G401.6 (cell line): ENCODE measurements at regions not wholly inside any gene's neighbourhood (a gene's known extent, or its start where the extent isn't known, plus 50 kb on each side); places are given as distances from the start of the nearest gene placed in this dataset.
"Not testable (repeated sequence)": the region's sequence is repeated elsewhere in the genome, so short reads cannot be mapped to it uniquely, and the experiment has no call there.

Experiments
- FAIRE-seq: peaks from 2 replicates; lab custom pipeline; 2012; peaks lifted over from hg19 to GRCh38; lab: Jason Lieb, UNC

DNA sequence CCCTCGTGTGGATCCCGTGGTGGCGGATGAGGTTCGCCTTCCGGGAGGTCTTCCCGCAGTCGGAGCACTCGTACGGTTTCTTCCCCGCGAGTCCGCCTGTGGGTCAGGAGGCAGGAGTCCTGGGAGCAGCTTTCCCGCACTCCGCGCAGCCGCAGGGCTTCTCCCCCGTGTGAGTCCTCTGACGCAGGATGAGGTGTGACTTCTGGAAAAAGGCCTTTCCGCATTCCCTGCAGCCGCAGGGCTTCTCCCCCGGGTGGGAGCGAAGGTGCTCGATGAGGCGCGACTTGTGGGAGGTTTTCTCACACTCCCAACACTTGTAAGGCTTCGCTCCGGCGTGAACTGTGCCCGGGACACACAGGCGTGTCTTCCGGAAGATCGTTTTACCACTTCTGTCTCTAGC, 68.8 kb upstream of the WIPI2 start:
- FAIRE-seq = not testable (repeated sequence)

GRCh38 chr7:5131238-5131637, 58.8 kb upstream of the WIPI2 start:
- FAIRE-seq = not testable (repeated sequence)

GRCh38 chr7:5132539-5132938, 57.5 kb upstream of the WIPI2 start:
- no peak for FAIRE-seq

DNA sequence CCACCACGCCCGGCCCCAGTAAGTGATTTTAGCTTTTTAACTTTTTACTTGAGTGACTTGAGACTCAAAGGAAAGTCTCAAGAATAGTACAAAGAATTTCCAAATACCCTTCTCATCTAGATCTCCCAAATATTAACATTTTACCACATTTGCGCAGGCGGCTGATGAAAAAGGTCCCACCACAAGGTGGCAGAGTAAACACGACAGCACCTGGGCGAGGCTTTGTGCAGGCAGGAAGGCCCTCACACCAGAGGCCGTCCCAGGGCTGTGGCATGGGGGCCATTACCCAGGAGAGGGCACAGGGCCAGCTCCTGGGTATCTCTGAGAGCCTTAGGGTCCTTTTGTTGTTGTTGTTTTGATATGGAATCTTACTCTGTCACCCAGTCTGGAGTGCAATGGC, 50.0 kb upstream of the WIPI2 start:
- peak; percentile 60 for FAIRE-seq
